ENCODE measurements at regions not wholly inside any gene's neighbourhood (a gene's known extent, or its start where the extent isn't known, plus 50 kb on each side); places are given as distances from the start of the nearest gene placed in this dataset.

GRCh38 chr13:109933476-109933875 is 147.1 kb upstream of the IRS2 start:
- no peak overlapping the region for H3K27ac Mint-ChIP-seq (ENCODE audit: unreplicated experiment)
- H3K36me3 Mint-ChIP-seq (ENCODE audit: insufficient read depth, unreplicated experiment) = no peaks in the 10 kb centered on the region
- no peak for TF ChIP-seq CTCF (IDR thresholded peaks at IDR 0.05; ENCODE audit: unreplicated experiment)
- intact Hi-C loops (cut with micrococcal nuclease; ENCODE audit: unreplicated experiment) = loop anchor here (5.0 kb wide), 1 partner anchor 174 kb away; no protein-coding TSS in a partner anchor
- CTCF ChIA-PET = no interaction called here
- no TSS peak for BruUV-seq (replicated peaks)
- no peaks in the 10 kb centered on the region for H3K9me3 Mint-ChIP-seq (ENCODE audit: low read depth, unreplicated experiment)
- no peak overlapping the region for H3K4me3 Mint-ChIP-seq (ENCODE audit: low read depth, unreplicated experiment)
- H3K4me1 Mint-ChIP-seq (ENCODE audit: low read depth, unreplicated experiment) = no peaks in the 10 kb centered on the region
- no peak for DNase-seq
- H3K27me3 Mint-ChIP-seq (ENCODE audit: unreplicated experiment) = no peaks in the 10 kb centered on the region

- Mint-ChIP-seq H3K4me1 (ENCODE audit: low read depth, unreplicated experiment) (no peaks in the 10 kb centered on the region), H3K27ac (ENCODE audit: unreplicated experiment) (no peak overlapping the region), H3K4me3 (ENCODE audit: low read depth, unreplicated experiment) (no peak overlapping the region), H3K9me3 (ENCODE audit: low read depth, unreplicated experiment) (no peaks in the 10 kb centered on the region), H3K27me3 (ENCODE audit: unreplicated experiment) (no peaks in the 10 kb centered on the region), H3K36me3 (ENCODE audit: insufficient read depth, unreplicated experiment) (no peaks in the 10 kb centered on the region)
- DNase-seq = no peak
- no TSS peak for BruUV-seq (replicated peaks)
- intact Hi-C loops (cut with micrococcal nuclease; ENCODE audit: unreplicated experiment) = no loop called here
- TF ChIP-seq CTCF (IDR thresholded peaks at IDR 0.05; ENCODE audit: unreplicated experiment) = no peak
- CTCF ChIA-PET = no interaction called here
Observed at GRCh38 chr13:109924376-109924775, 138.0 kb upstream of the IRS2 start.

GRCh38 chr13:109922518-109922917 is 136.1 kb upstream of the IRS2 start:
- CTCF ChIA-PET = no interaction called here
- no peak for DNase-seq
- intact Hi-C loops (cut with micrococcal nuclease; ENCODE audit: unreplicated experiment) = no loop called here
- H3K9me3 Mint-ChIP-seq (ENCODE audit: low read depth, unreplicated experiment) = no peaks in the 10 kb centered on the region
- H3K4me3 Mint-ChIP-seq (ENCODE audit: low read depth, unreplicated experiment) = no peak overlapping the region
- no peaks in the 10 kb centered on the region for H3K27me3 Mint-ChIP-seq (ENCODE audit: unreplicated experiment)
- no peak for TF ChIP-seq CTCF (IDR thresholded peaks at IDR 0.05; ENCODE audit: unreplicated experiment)
- no peaks in the 10 kb centered on the region for H3K36me3 Mint-ChIP-seq (ENCODE audit: insufficient read depth, unreplicated experiment)
- no TSS peak for BruUV-seq (replicated peaks)
- H3K27ac Mint-ChIP-seq (ENCODE audit: unreplicated experiment) = no peak overlapping the region
- H3K4me1 Mint-ChIP-seq (ENCODE audit: low read depth, unreplicated experiment) = no peaks in the 10 kb centered on the region

- Mint-ChIP-seq H3K4me3 (ENCODE audit: low read depth, unreplicated experiment) (no peak overlapping the region), H3K36me3 (ENCODE audit: insufficient read depth, unreplicated experiment) (no peaks in the 10 kb centered on the region), H3K27me3 (ENCODE audit: unreplicated experiment) (no peaks in the 10 kb centered on the region), H3K27ac (ENCODE audit: unreplicated experiment) (no peak overlapping the region), H3K4me1 (ENCODE audit: low read depth, unreplicated experiment) (no peaks in the 10 kb centered on the region), H3K9me3 (ENCODE audit: low read depth, unreplicated experiment) (no peaks in the 10 kb centered on the region)
- no peak for DNase-seq
- CTCF ChIA-PET = no interaction called here
- TF ChIP-seq CTCF (IDR thresholded peaks at IDR 0.05; ENCODE audit: unreplicated experiment) = no peak
- no TSS peak for BruUV-seq (replicated peaks)
- intact Hi-C loops (cut with micrococcal nuclease; ENCODE audit: unreplicated experiment) = no loop called here
Observed at GRCh38 chr13:109919715-109920375, 133.5 kb upstream of the IRS2 start.

All from Calu3 (cell line).